ENCODE measurements at regions not wholly inside any gene's neighbourhood (a gene's known extent, or its start where the extent isn't known, plus 50 kb on each side); places are given as distances from the start of the nearest gene placed in this dataset.
"Not testable (repeated sequence)": the region's sequence is repeated elsewhere in the genome, so short reads cannot be mapped to it uniquely, and the experiment has no call there.

GRCh38 chr12:7591531-7591930, 74.2 kb downstream of the APOBEC1 start:
- no peak for DNase-seq

- not testable (repeated sequence) for DNase-seq
Measured at GRCh38 chr12:7590085-7590484, 75.6 kb downstream of the APOBEC1 start.

GRCh38 chr12:7588742-7589329, 76.9 kb downstream of the APOBEC1 start:
- DNase-seq = peak; percentile 91

GRCh38 chr12:7584137-7584536, 80.6 kb upstream of the CD163 start:
- DNase-seq = not testable (repeated sequence)

GRCh38 chr12:7583471-7583870, 79.9 kb upstream of the CD163 start:
- DNase-seq = no peak

GRCh38 chr12:7582796-7583195, 79.2 kb upstream of the CD163 start:
- no peak for DNase-seq

- DNase-seq = no peak
Measured at GRCh38 chr12:7581625-7582024, 78.0 kb upstream of the CD163 start.

GRCh38 chr12:7581046-7581445, 77.5 kb upstream of the CD163 start:
- DNase-seq = no peak

GRCh38 chr12:7571257-7571656, 67.7 kb upstream of the CD163 start:
- no peak for DNase-seq

GRCh38 chr12:7557227-7557626, 53.6 kb upstream of the CD163 start:
- peak; percentile 70 for DNase-seq

GRCh38 chr12:7555752-7556151, 52.2 kb upstream of the CD163 start:
- DNase-seq = peak; percentile 67

GRCh38 chr12:7554831-7555230, 51.3 kb upstream of the CD163 start:
- DNase-seq = not testable (repeated sequence)
